GM23338 (cell line): ENCODE measurements at regions not wholly inside any gene's neighbourhood (a gene's known extent, or its start where the extent isn't known, plus 50 kb on each side); places are given as distances from the start of the nearest gene placed in this dataset.

Source experiments
- ATAC-seq: fragments of 200-7000 bp; cut with Tn5 transposase; 3 replicates; pipeline ENCODE4 v1.9.1; 2020
- DNase-seq: peaks from one replicate; pipeline ENCODE4 v3.0.0-alpha.2; 2015; ENCODE audit warnings: low spot score
- H2AFZ ChIP-seq: fragments of 200-600 bp; sonication (generic); 2 replicates; pipeline ENCODE4 v1.8.0; 2016; ENCODE audit warnings: antibody characterized with exemption, mild to moderate bottlenecking, moderate library complexity
- H3F3A ChIP-seq: fragments of 200-600 bp; sonication (generic); replicated peaks from 2 replicates; pipeline ENCODE4 v1.8.0; 2017; ENCODE audit warnings: antibody characterized with exemption, mixed run types, low read depth
- H3K27ac ChIP-seq: fragments of 200-600 bp; sonication (generic); 2 replicates; pipeline ENCODE4 v1.6.1; 2016; ENCODE audit warnings: low read depth
- H3K27me3 ChIP-seq: fragments of 200-600 bp; sonication (generic); 2 replicates; pipeline ENCODE4 v1.8.0; 2016; ENCODE audit warnings: mild to moderate bottlenecking, mixed run types, moderate library complexity; ENCODE audit not compliant: insufficient read depth
- H3K36me3 ChIP-seq: fragments of 200-600 bp; sonication (generic); 2 replicates; pipeline ENCODE4 v1.8.0; 2016; ENCODE audit warnings: mild to moderate bottlenecking; ENCODE audit not compliant: insufficient read depth
- H3K4me1 ChIP-seq: fragments of 200-600 bp; sonication (generic); 2 replicates; pipeline ENCODE4 v1.8.0; 2016; ENCODE audit warnings: mild to moderate bottlenecking, moderate library complexity; ENCODE audit not compliant: insufficient read depth
- H3K4me2 ChIP-seq: fragments of 200-600 bp; sonication (generic); 2 replicates; pipeline ENCODE4 v1.7.1; 2017; ENCODE audit warnings: mixed run types
- H3K4me3 ChIP-seq: fragments of 200-600 bp; sonication (generic); 2 replicates; pipeline ENCODE4 v1.6.1; 2016; ENCODE audit warnings: mixed run types
- H3K79me2 ChIP-seq: fragments of 200-600 bp; sonication (generic); replicated peaks from 2 replicates; pipeline ENCODE4 v1.8.0; 2017; ENCODE audit warnings: mild to moderate bottlenecking; ENCODE audit not compliant: insufficient read depth
- H3K9me2 ChIP-seq: fragments of 200-600 bp; sonication (generic); 2 replicates; pipeline ENCODE4 v1.8.0; 2017; ENCODE audit not compliant: insufficient read depth
- H4K20me1 ChIP-seq: fragments of 200-600 bp; sonication (generic); replicated peaks from 2 replicates; pipeline ENCODE4 v1.8.0; 2017; ENCODE audit warnings: mild to moderate bottlenecking; ENCODE audit not compliant: insufficient read depth
- H3K27ac Mint-ChIP-seq: 2 replicates; pipeline ENCODE4 v1.8.0; 2020; ENCODE audit warnings: inconsistent platforms, mild to moderate bottlenecking, moderate library complexity, mixed read lengths
- H3K27me3 Mint-ChIP-seq: 3 replicates; pipeline ENCODE4 v1.8.0; 2022; ENCODE audit warnings: low read depth, mild to moderate bottlenecking, moderate library complexity, mixed read lengths, inconsistent platforms; ENCODE audit not compliant: insufficient read depth, poor library complexity
- H3K36me3 Mint-ChIP-seq: 3 replicates; pipeline ENCODE4 v1.8.0; 2021; ENCODE audit warnings: low read depth, mild to moderate bottlenecking, inconsistent platforms, moderate library complexity, mixed read lengths
- H3K4me1 Mint-ChIP-seq: 3 replicates; pipeline ENCODE4 v1.8.0; 2020; ENCODE audit warnings: mild to moderate bottlenecking, inconsistent platforms, mixed read lengths
- H3K4me3 Mint-ChIP-seq: 3 replicates; pipeline ENCODE4 v1.8.0; 2021; ENCODE audit warnings: moderate library complexity, mild to moderate bottlenecking, inconsistent platforms, mixed read lengths
- H3K9me3 Mint-ChIP-seq: 3 replicates; pipeline ENCODE4 v1.8.0; 2020; ENCODE audit warnings: moderate library complexity, mild to moderate bottlenecking, inconsistent platforms, mixed read lengths
- ETS1 ChIP-seq: IDR thresholded peaks from 2 replicates; pipeline ENCODE4 v1.6.1; 2016; ENCODE audit warnings: antibody characterized with exemption
- EZH2 ChIP-seq: fragments of 200-600 bp; sonication (generic); IDR thresholded peaks from one replicate; pipeline ENCODE4 v1.8.0; 2017; ENCODE audit warnings: antibody characterized with exemption, mild to moderate bottlenecking, low read depth; ENCODE audit not compliant: unreplicated experiment
- EZH2phosphoT487 ChIP-seq: fragments of 200-600 bp; sonication (generic); IDR thresholded peaks from one replicate; pipeline ENCODE4 v1.8.1; 2018; ENCODE audit warnings: antibody characterized with exemption; ENCODE audit not compliant: unreplicated experiment
- JUNB ChIP-seq: IDR thresholded peaks from one replicate; pipeline ENCODE4 v1.6.1; 2016; ENCODE audit warnings: antibody characterized with exemption; ENCODE audit not compliant: unreplicated experiment
- NANOG ChIP-seq: IDR thresholded peaks from 2 replicates; pipeline ENCODE4 v1.6.1; 2016; ENCODE audit warnings: antibody characterized with exemption, borderline replicate concordance
- POLR2AphosphoS5 ChIP-seq: IDR thresholded peaks from 2 replicates; pipeline ENCODE4 v1.6.1; 2016; ENCODE audit warnings: antibody characterized with exemption, low read depth
- STAT1 ChIP-seq: IDR thresholded peaks from one replicate; pipeline ENCODE4 v1.6.1; 2016; ENCODE audit warnings: antibody characterized with exemption; ENCODE audit not compliant: unreplicated experiment
- ZNF114 ChIP-seq: fragments of 250-450 bp; sonication (Bioruptor Pico); IDR thresholded peaks from 2 replicates; pipeline ENCODE4 v1.5.0; 2020; ENCODE audit warnings: mild to moderate bottlenecking, moderate library complexity
- ZNF331 ChIP-seq: fragments of 250-450 bp; sonication (Bioruptor Pico); IDR thresholded peaks from 2 replicates; pipeline ENCODE4 v1.5.0; 2020; ENCODE audit warnings: low read depth, mild to moderate bottlenecking, moderate library complexity
- ZNF462 ChIP-seq: fragments of 250-450 bp; sonication (Bioruptor Pico); IDR thresholded peaks from 2 replicates; pipeline ENCODE4 v1.5.0; 2020; ENCODE audit warnings: mild to moderate bottlenecking, moderate library complexity

GRCh38 chr2:19124135-19124534 lies 234.3 kb downstream of the OSR1 start (continued):
- no peak for TF ChIP-seq EZH2
- TF ChIP-seq JUNB = no peak
- TF ChIP-seq EZH2phosphoT487 = no peak
- TF ChIP-seq ZNF331 (CRISPR knock-in tag) = no peak
- TF ChIP-seq STAT1 = no peak
- TF ChIP-seq ZNF462 (CRISPR knock-in tag) = no peak
- no peak for TF ChIP-seq NANOG
- TF ChIP-seq ZNF114 (CRISPR knock-in tag) = no peak
- no peak for TF ChIP-seq POLR2AphosphoS5

- no peaks in the 10 kb centered on the region for H3K79me2 ChIP-seq
- H3K36me3 Mint-ChIP-seq = no peaks in the 10 kb centered on the region
- no peaks in the 10 kb centered on the region for H3K4me1 Mint-ChIP-seq
- ATAC-seq (no peak), DNase-seq (no peak)
- no peaks in the 10 kb centered on the region for H3K36me3 ChIP-seq
- no peaks in the 10 kb centered on the region for H3K27me3 ChIP-seq
- no peaks in the 10 kb centered on the region; the same call in 2 of the 3 replicates for H3K9me3 Mint-ChIP-seq
- H2AFZ ChIP-seq = no peak overlapping the region
- H3K9me2 ChIP-seq = peaks cover 7% of the 10 kb centered on the region; the same call in 1 of the 2 replicates
- no peak overlapping the region for H3K4me3 ChIP-seq
- H3K4me1 ChIP-seq = no peaks in the 10 kb centered on the region
- no peaks in the 10 kb centered on the region for H3K27me3 Mint-ChIP-seq
- no peak overlapping the region for H3K27ac Mint-ChIP-seq
- no peak overlapping the region for H3K27ac ChIP-seq
- no peak overlapping the region for H3K4me3 Mint-ChIP-seq
- no peaks in the 10 kb centered on the region for H3F3A ChIP-seq
- no peaks in the 10 kb centered on the region for H4K20me1 ChIP-seq
- no peak overlapping the region for H3K4me2 ChIP-seq
- no peak for TF ChIP-seq NANOG
- TF ChIP-seq ETS1 = no peak
- no peak for TF ChIP-seq ZNF114 (CRISPR knock-in tag)
- TF ChIP-seq ZNF462 (CRISPR knock-in tag) = no peak
- no peak for TF ChIP-seq ZNF331 (CRISPR knock-in tag)
Observed at GRCh38 chr2:19123556-19123955, 234.9 kb downstream of the OSR1 start.
